Uterus (tissue), 2 donors: ENCODE measurements at regions not wholly inside any gene's neighbourhood (a gene's known extent, or its start where the extent isn't known, plus 50 kb on each side); places are given as distances from the start of the nearest gene placed in this dataset.

Experiments used
- POLR2A ChIP-seq, 2 donors: fragments of 450-650 bp; IDR thresholded peaks; one replicate each; pipeline ENCODE4 v1.6.1; 2016; ENCODE audit warnings: antibody characterized with exemption in 2 of 2, mild to moderate bottlenecking in 1 of 2, moderate library complexity in 1 of 2
- TF ChIP-seq, protein P1 (sequence below), 4 experiments: fragments of 200-600 bp in 2 of 4; fragments of 450-650 bp in 2 of 4; sonication (generic) in 2 of 4; IDR thresholded peaks; one replicate each; pipeline ENCODE4 v1.5.1; 2016 to 2019; ENCODE audit warnings: antibody characterized with exemption in 4 of 4, mild to moderate bottlenecking in 2 of 4, moderate library complexity in 1 of 4

DNA sequence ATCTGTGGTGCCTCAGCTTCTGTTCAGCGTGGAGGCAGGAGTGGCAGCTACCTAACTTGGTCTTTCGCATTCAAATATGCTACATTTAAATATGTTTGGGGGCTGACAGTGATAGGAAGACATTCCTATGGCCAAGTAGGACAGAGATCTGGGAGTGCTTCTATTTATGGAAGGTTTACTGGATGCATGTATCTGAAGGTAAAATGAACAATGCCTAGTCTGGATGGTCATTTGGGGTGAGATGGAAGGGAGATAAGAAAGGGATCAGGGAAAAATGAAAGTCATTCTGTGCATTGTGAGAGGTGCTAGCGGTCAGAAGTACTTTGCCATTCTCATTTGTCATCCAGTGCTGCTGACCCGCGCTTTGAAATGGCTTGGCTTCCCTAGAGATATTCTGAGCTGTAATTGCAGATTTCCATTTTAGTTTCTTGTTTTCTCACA is 107.3 kb upstream of the FOXN2 start:
- TF ChIP-seq, protein P1, sequence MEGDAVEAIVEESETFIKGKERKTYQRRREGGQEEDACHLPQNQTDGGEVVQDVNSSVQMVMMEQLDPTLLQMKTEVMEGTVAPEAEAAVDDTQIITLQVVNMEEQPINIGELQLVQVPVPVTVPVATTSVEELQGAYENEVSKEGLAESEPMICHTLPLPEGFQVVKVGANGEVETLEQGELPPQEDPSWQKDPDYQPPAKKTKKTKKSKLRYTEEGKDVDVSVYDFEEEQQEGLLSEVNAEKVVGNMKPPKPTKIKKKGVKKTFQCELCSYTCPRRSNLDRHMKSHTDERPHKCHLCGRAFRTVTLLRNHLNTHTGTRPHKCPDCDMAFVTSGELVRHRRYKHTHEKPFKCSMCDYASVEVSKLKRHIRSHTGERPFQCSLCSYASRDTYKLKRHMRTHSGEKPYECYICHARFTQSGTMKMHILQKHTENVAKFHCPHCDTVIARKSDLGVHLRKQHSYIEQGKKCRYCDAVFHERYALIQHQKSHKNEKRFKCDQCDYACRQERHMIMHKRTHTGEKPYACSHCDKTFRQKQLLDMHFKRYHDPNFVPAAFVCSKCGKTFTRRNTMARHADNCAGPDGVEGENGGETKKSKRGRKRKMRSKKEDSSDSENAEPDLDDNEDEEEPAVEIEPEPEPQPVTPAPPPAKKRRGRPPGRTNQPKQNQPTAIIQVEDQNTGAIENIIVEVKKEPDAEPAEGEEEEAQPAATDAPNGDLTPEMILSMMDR (IDR thresholded peaks at IDR 0.05), result no peak
- no peak for TF ChIP-seq POLR2A (IDR thresholded peaks at IDR 0.05)
